Hypothalamus (tissue), 51 donors: ENCODE measurements at regions not wholly inside any gene's neighbourhood (a gene's known extent, or its start where the extent isn't known, plus 50 kb on each side); places are given as distances from the start of the nearest gene placed in this dataset.
A peak's percentile ranks its signal among the peaks of the same experiment; 100 is the strongest.

Experiments used
- DNase-seq, 51 donors: peaks; one replicate each; lab custom pipeline; 2025; lab: John Stamatoyannopoulos, UW

GRCh38 chr7:113487925-113488731, 369.8 kb upstream of the SMIM30 start:
- no peak for DNase-seq

GRCh38 chr7:113486548-113486947, 368.2 kb upstream of the SMIM30 start:
- no peak for DNase-seq

GRCh38 chr7:113483657-113484056, 365.3 kb upstream of the SMIM30 start:
- DNase-seq = no peak

GRCh38 chr7:113480537-113480936, 362.2 kb upstream of the SMIM30 start:
- DNase-seq = no peak

- no peak for DNase-seq
These were observed 345.9 kb upstream of the SMIM30 start for GRCh38 chr7:113464096-113464855.

GRCh38 chr7:113460067-113460466, 341.7 kb upstream of the SMIM30 start:
- DNase-seq = no peak

GRCh38 chr7:113456533-113456932, 338.2 kb upstream of the SMIM30 start:
- no peak for DNase-seq

- DNase-seq = no peak
These were observed 336.3 kb upstream of the SMIM30 start for GRCh38 chr7:113454597-113455169.

GRCh38 chr7:113452245-113452644, 333.9 kb upstream of the SMIM30 start:
- DNase-seq = no peak

GRCh38 chr7:113446791-113447190, 328.4 kb upstream of the SMIM30 start:
- DNase-seq = no peak

GRCh38 chr7:113446391-113446790, 328.0 kb upstream of the SMIM30 start:
- DNase-seq = no peak

- no peak for DNase-seq
These were observed 325.9 kb upstream of the SMIM30 start for GRCh38 chr7:113444261-113444660.

GRCh38 chr7:113440173-113440572, 321.8 kb upstream of the SMIM30 start:
- DNase-seq = no peak

- DNase-seq = no peak
These were observed 313.1 kb upstream of the SMIM30 start for GRCh38 chr7:113431406-113431805.

- DNase-seq = no peak
These were observed 305.9 kb upstream of the SMIM30 start for GRCh38 chr7:113424185-113424817.

GRCh38 chr7:113421696-113422330, 303.5 kb upstream of the SMIM30 start:
- DNase-seq = peak in 47 of 51 donors; percentile 1 to 75 (median 35)

GRCh38 chr7:113414401-113415035, 296.2 kb upstream of the SMIM30 start:
- DNase-seq = no peak

- no peak for DNase-seq
These were observed 294.1 kb upstream of the SMIM30 start for GRCh38 chr7:113412410-113412809.

- DNase-seq = no peak
These were observed 292.4 kb upstream of the SMIM30 start for GRCh38 chr7:113410796-113411195.

GRCh38 chr7:113408999-113409398, 290.6 kb upstream of the SMIM30 start:
- DNase-seq = no peak
